HG03097 (cell line): ENCODE measurements at regions not wholly inside any gene's neighbourhood (a gene's known extent, or its start where the extent isn't known, plus 50 kb on each side); places are given as distances from the start of the nearest gene placed in this dataset.

ENCODE experiments used
- ATAC-seq: cut with Tn5 transposase; IDR thresholded peaks from one replicate; pipeline ENCODE4 v1.9.1; 2021; ENCODE audit not compliant: unreplicated experiment, low FRiP score

DNA sequence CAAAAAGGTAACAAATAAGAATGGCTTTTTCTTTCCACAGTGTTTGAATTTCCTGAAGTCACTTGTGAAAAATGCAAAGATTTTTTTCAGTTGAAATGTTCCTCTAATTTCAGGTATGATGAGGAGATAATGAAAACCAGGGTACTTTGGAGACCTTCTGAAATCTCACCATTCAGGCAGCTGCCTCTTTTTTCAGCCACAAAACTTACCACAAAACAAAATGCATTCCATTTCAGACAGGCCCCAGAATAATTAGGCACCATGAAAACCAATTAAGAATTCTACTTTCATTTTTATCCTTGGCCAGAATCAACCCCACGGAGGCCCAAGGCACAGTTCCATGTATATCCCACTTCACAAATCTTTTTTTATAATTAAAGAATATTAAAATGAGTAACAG lies 880.3 kb upstream of the ACVR2A start:
- no peak for ATAC-seq

DNA sequence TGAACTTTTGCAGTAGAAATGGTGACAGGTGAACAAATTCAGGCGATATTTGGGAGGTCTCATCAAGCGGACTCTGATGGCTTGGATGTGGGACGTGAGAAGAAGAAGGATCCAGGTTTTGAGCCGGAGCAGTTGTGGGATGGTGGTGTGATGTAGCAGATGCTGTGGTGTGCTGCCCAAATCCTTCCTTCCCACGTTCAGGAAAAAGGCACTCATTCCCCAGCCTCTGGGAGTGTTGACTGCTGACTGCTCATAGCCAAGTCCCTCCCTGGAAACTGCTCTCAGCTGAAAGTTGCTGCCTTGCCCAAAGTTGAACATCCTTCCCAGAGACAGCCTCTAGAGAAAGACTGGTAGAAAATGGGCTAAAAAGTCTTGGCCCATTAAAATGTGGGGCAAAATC lies 890.3 kb upstream of the ACVR2A start:
- ATAC-seq, result no peak

DNA sequence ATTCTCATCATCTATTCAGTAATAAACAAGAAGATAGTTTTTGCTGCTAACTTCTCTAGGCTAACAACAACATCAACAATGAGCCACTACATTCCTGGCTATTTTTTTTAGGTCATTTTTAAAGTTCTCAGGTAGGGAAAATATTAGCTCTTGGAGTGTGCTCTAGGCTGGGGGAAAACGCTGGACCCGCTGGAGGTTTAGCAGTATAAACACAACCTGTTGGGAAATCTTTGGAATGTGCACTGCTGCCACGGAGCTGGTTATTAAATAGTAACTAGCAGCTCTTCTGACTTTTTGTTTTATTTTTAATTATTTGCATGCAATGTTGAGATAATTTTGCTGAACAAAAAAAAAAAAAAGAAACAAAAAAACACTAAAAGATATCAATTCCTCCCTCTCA lies 892.1 kb upstream of the ACVR2A start:
- no peak for ATAC-seq

DNA sequence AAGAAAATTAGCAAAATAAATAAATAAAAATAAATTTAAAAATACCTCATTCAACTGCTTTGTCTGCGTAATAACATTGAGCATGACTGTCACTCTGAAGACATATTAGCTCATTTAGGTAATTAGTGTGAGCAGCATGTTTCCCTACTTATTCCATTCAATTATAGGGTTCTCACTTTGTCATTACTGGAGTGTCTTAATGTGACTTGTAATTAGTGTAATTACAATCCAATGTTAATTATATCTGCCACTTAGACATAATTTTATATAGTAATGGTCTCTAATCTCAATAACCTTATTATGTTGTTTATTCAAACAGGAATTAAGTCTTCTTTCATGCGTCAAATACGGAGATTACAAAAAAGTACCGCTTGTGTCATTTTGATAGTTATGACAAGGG lies 893.9 kb upstream of the ACVR2A start:
- no peak for ATAC-seq

DNA sequence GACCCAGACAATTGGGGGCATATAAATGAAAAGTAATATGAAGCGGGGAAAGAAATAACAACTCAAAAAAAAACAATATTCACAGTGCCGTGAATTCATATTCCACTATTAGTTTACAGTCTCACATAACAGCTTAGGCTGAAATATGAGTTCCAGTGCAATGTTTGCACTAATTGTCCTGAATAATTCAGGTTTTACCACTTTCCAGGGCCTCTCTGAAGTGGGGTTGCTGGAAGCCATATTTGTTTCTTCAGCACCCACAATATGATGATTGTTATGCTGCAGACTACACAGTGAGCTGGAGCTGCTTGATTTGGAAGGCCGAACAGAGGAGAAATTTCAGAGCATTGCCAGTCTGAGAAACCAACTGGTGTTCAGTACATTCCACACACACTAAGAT lies 894.5 kb upstream of the ACVR2A start:
- no peak for ATAC-seq

DNA sequence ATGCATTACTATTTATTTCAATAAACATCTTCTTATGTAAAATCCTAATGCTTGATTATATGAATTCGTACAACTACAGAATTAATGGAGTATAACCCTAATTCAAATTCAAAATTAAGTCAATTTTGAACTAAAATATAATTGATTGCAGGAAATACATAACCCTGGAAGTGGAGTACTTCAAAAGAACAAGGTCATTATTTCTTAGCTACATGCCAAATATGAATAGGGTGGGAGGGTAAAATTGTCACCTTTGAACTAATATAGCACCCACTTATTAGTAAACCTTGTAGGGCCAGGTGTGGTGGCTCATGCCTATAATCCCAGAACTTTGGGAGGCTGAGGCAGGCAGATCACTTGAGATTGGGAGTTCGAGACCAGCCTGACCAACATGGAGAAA lies 895.4 kb upstream of the ACVR2A start:
- ATAC-seq, result no peak

DNA sequence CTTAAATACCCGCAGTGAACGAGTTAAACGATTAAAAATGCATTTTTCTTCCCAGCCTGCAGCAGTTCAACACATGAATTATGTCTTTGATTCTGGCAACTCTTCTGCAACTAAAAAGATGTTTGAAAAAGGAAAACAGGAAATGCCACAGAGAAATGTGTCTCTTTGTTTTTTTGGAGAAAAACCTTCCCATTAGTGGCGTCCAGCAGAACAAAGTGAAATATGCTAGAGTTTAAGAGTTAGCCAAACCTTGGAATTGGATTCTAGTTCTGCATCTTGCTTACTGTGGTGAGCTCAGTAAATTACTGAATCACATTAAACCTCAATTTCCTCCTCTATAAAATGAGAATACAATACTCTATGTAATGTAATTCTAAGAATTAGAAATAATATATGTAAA lies 900.2 kb upstream of the ACVR2A start:
- no peak for ATAC-seq

DNA sequence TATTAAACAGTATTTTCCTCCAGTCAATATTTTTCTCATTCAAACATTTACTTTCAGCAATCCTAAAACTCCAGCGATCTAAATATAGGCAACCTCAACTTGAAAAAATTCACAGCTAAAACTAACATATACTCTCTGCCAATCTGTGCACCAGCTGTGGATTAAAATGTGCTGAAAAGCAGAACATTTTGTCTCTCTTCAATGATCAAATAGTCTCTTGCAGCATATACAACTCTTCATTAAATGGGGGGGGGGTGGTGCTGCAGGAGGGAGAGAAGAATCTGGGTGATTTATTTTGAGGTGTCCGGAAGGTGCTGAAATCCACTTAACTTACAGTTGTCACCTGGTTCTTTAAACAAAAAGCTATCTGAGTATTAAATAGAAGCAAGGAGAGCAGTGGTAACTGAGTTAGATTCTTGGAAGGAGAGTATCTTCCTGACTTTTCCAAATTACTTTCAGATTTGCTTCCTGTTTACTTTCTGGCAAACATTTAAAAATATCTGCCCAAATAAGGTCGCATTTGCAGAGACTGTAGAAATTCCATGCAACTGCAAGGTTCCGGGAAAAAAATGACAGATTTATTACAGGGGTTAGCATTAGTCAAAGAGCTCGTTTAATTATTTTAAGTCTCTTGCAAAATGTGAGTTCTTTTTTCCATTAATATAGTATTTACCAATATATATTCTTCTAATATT lies 904.7 kb upstream of the ACVR2A start:
- ATAC-seq, result no peak

DNA sequence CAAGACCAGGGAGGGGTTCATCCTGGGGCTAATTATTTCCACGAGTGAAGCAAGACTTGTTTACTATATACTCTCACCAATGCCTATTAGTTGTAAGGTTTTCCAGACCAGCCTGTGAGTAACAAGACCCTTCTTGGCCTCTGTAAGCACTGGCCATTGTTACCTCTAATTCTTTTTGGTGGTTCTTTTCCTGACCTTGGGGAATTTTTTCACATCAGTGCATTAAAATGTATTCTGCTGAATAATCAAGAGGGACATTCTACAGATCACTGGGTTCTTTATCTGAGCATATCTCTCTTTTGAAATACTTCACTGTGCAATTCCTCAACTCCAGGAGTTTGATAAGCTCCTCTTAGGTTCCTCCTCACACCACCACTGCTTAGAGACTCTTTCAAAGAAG lies 909.9 kb upstream of the ACVR2A start:
- ATAC-seq, result no peak

DNA sequence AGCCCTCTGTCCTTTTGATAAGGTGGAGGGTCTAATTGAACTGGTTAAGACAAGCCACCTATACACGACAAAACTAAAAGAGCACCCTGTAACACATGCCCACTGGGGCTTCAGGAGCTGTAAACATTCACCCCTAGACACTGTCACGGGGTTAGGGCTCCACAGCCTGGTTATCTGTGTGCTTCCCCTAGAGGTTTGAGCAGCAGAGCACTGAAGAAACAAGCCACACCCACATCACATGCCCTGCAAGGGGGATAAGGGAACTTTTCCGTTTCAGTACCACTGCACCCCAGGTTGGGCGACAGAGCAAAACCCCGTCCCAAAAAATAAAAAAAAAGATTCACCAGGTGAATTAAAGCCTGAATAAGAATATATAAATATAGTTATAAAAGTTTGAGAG lies 913.7 kb upstream of the ACVR2A start:
- ATAC-seq, result no peak

DNA sequence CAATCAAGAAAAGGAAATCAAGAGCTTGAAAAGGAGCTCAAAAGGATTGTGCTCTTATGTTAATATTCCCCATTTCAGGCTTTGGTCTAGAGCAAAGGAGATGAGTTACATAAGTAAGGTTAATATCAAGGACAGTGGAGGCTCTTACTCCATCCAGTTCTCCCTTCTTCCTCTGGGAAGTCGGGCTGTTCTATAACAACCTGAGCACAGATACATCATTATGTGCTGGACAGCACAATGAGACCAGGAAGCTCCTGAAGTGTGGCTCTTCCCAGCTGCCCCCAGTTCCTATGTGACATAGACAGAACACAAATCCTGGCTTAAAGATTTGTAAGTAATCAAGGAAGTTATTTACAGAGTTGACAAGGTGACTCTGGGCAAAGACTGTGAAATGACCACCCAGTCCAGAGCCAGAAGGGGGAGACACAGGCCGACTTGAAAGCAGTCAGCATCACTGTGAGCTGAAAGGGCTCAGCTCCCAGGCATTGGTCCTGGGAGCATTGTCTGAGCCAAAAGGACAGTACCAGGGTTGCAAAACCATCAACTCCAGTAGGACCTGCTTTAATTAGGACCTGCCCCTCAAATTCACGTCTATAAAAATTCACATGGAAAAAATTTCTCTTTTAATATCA lies 917.6 kb upstream of the ACVR2A start:
- ATAC-seq, result no peak

DNA sequence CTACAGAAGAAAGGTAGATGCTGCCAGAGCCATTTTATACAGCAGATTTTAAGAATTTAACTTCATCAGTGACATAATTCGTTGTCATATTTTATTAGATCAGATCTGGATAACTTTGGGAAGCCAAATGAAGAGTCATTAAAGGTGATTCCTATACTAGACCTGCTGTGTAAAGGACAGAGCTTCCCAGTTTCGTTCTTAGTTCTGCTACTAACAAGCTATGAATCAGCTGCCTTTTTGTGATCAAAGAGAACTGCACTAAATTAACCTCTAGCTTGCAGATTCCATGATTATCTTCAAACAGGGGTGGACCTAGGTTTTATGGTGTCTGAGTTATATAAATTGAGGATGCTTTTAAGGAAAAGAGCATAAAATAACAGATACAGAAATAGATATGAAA lies 926.5 kb upstream of the ACVR2A start:
- ATAC-seq, result no peak

DNA sequence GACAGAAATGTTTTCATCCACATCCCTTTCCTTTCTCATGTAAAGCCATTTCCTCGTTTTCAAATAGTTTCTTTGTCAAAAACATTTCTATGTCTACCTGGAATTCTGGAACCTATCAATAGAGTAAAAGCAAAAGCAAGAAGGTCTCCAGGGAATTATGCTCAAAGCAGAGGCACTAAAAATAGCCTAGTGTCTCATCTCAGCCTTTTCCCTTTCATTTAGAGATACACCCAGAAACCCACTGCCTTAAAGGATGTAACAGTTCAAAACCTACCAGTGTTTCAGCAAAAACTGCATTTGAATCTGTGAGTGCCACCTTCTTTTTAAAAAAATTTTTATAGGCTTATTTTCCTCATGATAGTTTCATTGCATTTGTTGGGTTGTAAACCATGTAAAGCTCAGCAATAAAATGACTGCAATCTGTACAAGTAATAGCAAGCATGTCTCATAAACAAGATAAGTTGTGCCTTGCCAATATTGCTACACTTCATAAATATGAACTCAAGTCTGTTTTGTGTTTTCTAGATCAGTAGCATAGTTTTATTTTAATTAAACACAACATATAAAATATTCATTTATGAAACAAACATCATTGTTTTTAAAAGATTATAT lies 927.3 kb upstream of the ACVR2A start:
- no peak for ATAC-seq

DNA sequence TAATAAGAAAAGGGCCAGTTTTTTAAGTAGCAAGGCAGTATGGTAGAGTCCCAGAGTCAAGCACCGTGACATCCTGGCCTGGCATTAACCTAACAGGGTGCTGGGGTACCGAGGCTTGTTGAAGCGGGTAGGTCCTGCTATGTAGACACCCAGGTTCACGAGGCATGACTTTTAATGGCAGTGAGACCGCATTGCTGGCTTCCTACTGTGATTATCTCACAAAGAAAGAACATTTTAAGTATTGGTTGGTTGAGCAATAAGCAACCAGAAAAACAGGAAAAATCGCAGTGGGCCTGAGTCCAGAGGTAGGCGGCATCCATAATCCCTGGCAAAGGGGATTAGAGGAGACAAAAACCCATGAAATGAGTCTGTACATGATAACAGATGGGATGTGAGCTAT lies 927.9 kb upstream of the ACVR2A start:
- ATAC-seq, result no peak

DNA sequence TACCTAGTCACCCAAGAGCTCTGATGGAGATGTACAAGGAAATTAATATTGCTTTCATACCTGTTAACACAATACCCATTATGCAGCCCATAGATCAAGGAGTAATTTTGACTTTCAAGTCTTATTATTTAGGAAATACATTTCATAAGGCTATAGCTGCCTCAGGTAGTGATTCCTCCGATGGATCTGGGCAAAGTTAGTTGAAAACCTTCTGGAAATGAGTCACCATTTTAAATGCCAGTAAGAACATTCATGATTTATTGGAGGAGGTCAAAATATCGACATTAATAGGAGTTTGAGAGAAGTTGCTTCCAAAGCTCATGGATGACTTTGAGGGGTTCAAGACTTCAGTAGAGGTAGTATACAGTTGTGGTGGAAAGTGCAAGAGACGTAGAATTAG lies 931.4 kb upstream of the ACVR2A start:
- no peak for ATAC-seq

DNA sequence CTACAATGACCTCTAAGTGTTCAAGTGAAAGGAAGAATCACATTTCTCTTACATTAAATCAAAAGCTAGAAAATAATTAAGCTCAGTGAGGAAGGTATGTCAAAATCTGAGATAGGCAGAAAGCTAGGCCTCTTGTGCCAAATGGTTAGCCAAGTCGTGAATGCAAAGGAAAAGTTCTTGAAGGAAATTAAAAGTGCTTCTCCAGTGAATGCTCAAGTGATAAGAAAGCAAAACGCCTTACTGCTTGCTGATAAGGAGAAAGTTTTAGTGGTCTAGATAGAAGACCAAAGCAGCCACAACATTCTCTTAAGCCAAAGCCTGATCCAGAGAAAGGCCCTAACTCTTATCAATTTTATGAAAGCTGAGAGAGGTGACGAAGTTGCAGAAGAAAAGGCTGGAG lies 932.3 kb upstream of the ACVR2A start:
- no peak for ATAC-seq

DNA sequence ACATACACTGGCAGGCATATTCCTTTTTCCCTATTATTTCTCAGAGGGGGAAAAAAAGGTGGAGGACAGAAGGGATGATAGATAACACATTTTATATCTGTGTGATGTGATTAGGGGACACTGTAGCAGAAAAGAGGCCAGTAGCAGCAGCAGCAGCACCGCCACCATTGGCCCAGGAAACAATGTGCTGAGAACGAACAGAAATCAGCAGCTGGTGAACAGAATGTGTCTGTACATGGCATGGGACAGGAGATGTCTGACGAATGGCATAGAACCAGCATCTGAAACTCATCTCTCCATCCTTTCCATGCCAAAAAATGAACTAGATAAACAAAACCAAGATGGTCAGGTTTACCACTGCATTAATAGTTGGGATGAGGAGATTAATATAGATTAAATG lies 936.1 kb upstream of the ACVR2A start:
- ATAC-seq, result no peak

DNA sequence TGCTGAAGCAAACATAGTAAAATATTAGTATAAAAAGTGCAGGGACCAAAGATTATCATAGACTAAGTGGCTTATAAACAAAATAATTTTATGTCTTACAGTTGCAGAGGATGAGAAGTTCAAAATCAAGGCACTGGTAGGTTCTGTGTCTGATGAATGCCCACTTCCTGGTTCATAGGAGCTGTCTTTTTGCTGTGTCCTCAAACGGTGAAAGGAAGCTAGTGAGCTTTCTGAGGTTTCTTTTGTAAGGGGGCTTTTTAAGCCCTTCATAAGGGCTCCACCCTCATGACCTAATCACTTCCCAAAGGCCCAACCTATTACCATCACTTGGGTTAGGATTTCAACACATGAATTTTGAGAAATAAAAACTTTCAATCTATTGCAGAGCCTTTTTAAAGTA lies 946.7 kb upstream of the ACVR2A start:
- ATAC-seq, result no peak

DNA sequence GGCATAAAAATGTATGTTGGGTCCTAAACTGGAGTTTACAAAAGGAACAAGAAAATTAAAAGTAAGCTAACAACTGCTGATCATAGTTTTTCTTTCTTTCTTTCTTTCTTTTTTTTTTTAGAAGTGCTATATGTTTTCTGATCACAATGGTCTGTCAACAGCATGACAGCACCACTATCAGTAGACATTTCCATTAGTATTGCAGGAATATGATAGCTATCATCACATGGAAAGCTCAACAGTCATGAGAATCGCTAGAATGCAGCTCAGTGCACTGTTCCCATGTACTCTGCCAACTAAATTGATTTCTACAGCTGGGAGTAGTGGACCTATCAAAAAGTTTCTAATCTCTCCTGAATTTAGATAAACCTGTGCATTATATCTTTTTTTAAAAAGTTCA lies 950.3 kb upstream of the ACVR2A start:
- no peak for ATAC-seq

DNA sequence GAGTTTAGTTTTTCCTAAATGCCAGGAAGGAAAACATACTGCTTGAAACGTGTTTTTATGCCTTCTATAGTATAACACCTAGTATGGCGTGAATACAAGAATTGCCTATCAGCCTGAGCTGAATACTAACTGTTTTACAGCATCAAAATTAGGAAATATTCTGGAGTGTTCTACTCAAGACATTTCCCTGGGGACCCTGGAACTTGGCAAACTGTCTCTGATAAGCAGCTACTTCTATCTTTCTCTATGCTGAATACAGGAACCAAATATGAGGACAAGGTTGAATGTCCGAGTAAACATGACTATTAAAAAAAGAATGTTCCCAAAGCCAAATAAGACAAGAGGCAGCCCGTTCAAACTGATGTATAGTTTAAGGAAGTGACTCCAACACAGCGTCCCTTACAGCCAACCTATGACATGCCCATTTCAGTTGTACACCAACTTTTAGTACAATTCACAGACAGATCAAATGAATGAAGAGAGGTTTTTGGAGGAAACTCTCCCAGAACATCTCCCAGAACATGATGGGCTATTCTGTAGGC lies 951.3 kb upstream of the ACVR2A start:
- no peak for ATAC-seq

DNA sequence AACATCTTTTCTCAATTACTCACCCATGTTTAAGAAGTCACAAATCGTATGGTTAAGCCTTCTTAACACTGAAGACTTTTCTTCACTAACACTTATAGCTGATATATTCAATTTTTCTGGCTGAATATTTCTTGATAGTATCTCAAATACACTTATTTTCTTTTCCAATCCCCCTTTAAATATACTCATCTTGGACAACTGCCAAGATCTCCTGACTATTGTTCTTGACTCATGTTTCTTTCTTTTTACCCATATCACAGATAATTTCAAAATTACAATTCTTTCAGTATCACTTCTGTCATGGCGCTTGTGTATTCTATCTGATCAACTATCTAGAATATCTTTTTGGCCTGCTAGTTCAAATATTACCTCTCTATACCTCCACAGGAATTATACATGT lies 954.3 kb upstream of the ACVR2A start:
- no peak for ATAC-seq

DNA sequence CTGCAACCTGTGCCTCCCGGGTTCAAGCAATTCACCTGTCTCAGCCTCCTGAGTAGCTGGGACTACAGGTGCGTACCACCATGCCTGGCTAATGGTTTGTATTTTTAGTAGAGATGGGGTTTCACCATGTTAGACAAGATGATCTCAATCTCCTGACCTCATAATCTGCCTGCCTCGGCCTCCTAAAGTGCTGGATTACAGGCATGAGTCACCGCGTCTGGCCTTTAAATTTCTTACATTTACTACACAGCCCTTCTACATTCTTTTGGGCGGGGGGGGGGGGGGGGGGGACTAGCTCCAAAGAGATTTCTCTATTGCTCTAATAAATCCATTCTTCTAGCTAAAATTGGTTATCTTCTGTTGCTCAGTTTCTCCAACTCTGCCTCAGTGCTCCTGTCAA lies 964.9 kb upstream of the ACVR2A start:
- ATAC-seq, result no peak
